ENCODE measurements at regions not wholly inside any gene's neighbourhood (a gene's known extent, or its start where the extent isn't known, plus 50 kb on each side); places are given as distances from the start of the nearest gene placed in this dataset.
A peak's percentile ranks its signal among the peaks of the same experiment; 100 is the strongest.

DNA sequence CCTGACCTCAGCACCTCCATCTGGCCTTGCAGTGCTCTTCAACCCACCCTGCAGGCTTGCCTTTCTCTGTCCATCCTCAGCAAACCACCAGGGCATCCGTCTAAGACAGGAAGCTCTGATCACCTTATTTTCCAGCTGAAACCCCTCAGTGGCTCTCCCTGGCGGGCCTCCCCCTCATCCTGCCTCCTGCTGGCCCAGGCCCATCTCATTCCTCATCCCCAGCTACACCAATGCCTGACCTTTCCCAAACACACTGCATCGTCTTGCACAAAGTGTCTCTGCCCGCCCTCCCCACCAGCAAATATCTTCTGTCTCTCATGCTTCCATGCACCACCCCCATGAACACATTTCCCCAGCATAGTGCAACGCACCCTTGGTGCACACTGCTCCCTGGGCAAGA, 205.0 kb downstream of the TOMM20 start:
- Histone ChIP-seq H3K9me3 (ENCODE audit: control insufficient read depth in 2 of 3, low read length in 3 of 3) (no peaks in the 10 kb centered on the region), H3K27ac (ENCODE audit: low read depth, low read length) (no peak overlapping the region), H3K36me3 (ENCODE audit: control insufficient read depth in 2 of 3, insufficient read depth in 3 of 3, low read length in 3 of 3) (no peaks in the 10 kb centered on the region), H3K27me3 (ENCODE audit: control insufficient read depth in 2 of 2, insufficient read depth in 2 of 2, low read length in 2 of 2) (no peaks in the 10 kb centered on the region), H3K4me3 (ENCODE audit: low read length) (no peak overlapping the region), H3K4me1 (ENCODE audit: control insufficient read depth in 2 of 2, insufficient read depth in 2 of 2, low read length in 2 of 2) (peaks cover 26 to 31% of the 10 kb centered on the region in 2 donors)
- no peak for DNase-seq
- H3K4me1 Mint-ChIP-seq, result peaks cover 35 to 53% (median 40%) of the 10 kb centered on the region in 7 donors
- intact Hi-C loops (cut with micrococcal nuclease), result no loop called here
- peak overlapping the region in 3 of 9 donors; percentile 14 to 52 (median 14) for H3K27ac Mint-ChIP-seq
- H3K36me3 Mint-ChIP-seq, result peaks cover 0 to 22% (median 0%) of the 10 kb centered on the region in 5 donors
- ChIA-PET POLR2A (no interaction called here), CTCF (no interaction called here)
- H3K27me3 Mint-ChIP-seq, result no peaks in the 10 kb centered on the region
- H3K9me3 Mint-ChIP-seq, result peaks cover 0 to 8% (median 0%) of the 10 kb centered on the region in 11 donors
- no peak for ATAC-seq
- H3K4me3 Mint-ChIP-seq, result no peak overlapping the region

DNA sequence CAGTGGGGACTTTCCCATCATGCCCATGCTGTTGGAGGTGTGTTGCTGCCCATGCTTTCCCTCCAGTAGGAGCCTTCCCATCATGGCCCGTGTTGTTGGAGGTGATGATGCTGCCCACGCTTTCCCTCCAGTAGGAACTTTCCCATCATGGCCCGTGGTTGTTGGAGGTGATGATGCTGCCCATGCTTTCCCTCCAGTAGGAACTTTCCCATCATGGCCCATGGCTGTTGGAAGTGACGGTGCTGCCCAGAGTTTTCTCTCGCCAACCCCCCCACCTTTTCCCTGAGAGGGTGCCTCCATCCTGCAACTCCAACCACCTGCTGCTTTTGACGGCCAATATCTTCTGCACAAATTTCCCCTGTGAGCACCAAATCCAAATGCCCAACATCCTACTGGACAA, 205.7 kb downstream of the TOMM20 start:
- CTCF ChIA-PET, result no interaction called here
- Mint-ChIP-seq H3K36me3 (peaks cover 0 to 22% (median 0%) of the 10 kb centered on the region in 5 donors), H3K4me1 (peaks cover 32 to 48% (median 33%) of the 10 kb centered on the region in 7 donors), H3K27me3 (no peaks in the 10 kb centered on the region), H3K9me3 (peaks cover 0 to 8% (median 0%) of the 10 kb centered on the region in 11 donors), H3K4me3 (no peak overlapping the region), H3K27ac (peak overlapping the region in 1 of 9 donors; percentile 14)
- no peaks in the 10 kb centered on the region for H3K36me3 ChIP-seq (ENCODE audit: control insufficient read depth in 2 of 3, insufficient read depth in 3 of 3, low read length in 3 of 3)
- ATAC-seq (no peak), DNase-seq (no peak)
- H3K27ac ChIP-seq (ENCODE audit: low read depth, low read length), result no peak overlapping the region
- H3K4me3 ChIP-seq (ENCODE audit: low read length), result no peak overlapping the region
- H3K9me3 ChIP-seq (ENCODE audit: control insufficient read depth in 2 of 3, low read length in 3 of 3), result no peaks in the 10 kb centered on the region
- POLR2A ChIA-PET, result no interaction called here
- peaks cover 24 to 26% of the 10 kb centered on the region in 2 donors for H3K4me1 ChIP-seq (ENCODE audit: control insufficient read depth in 2 of 2, insufficient read depth in 2 of 2, low read length in 2 of 2)
- intact Hi-C loops (cut with micrococcal nuclease), result no loop called here
- no peaks in the 10 kb centered on the region for H3K27me3 ChIP-seq (ENCODE audit: control insufficient read depth in 2 of 2, insufficient read depth in 2 of 2, low read length in 2 of 2)

- DNase-seq, result no peak
- no peaks in the 10 kb centered on the region for H3K36me3 ChIP-seq (ENCODE audit: control insufficient read depth in 2 of 3, insufficient read depth in 3 of 3, low read length in 3 of 3)
- ChIA-PET CTCF (no interaction called here), POLR2A (no interaction called here)
- H3K4me3 Mint-ChIP-seq, result no peak overlapping the region
- H3K9me3 ChIP-seq (ENCODE audit: control insufficient read depth in 2 of 3, low read length in 3 of 3), result no peaks in the 10 kb centered on the region
- no peak overlapping the region for H3K4me3 ChIP-seq (ENCODE audit: low read length)
- peaks cover 0 to 8% (median 0%) of the 10 kb centered on the region in 11 donors for H3K9me3 Mint-ChIP-seq
- intact Hi-C loops (cut with micrococcal nuclease), result no loop called here
- peaks cover 17 to 36% (median 19%) of the 10 kb centered on the region in 7 donors for H3K4me1 Mint-ChIP-seq
- H3K27me3 Mint-ChIP-seq, result no peaks in the 10 kb centered on the region
- no peak for ATAC-seq
- H3K27ac Mint-ChIP-seq, result no peak overlapping the region
- peaks cover 0 to 22% (median 0%) of the 10 kb centered on the region in 5 donors for H3K36me3 Mint-ChIP-seq
- H3K27ac ChIP-seq (ENCODE audit: low read depth, low read length), result no peak overlapping the region
- H3K27me3 ChIP-seq (ENCODE audit: control insufficient read depth in 2 of 2, insufficient read depth in 2 of 2, low read length in 2 of 2), result no peaks in the 10 kb centered on the region
- H3K4me1 ChIP-seq (ENCODE audit: control insufficient read depth in 2 of 2, insufficient read depth in 2 of 2, low read length in 2 of 2), result peaks cover 9 to 12% of the 10 kb centered on the region in 2 donors
Measured at GRCh38 chr1:234921266-234922062, 207.2 kb downstream of the TOMM20 start.

- peaks cover 0 to 8% (median 0%) of the 10 kb centered on the region in 11 donors for H3K9me3 Mint-ChIP-seq
- no peak overlapping the region for H3K27ac Mint-ChIP-seq
- Histone ChIP-seq H3K36me3 (ENCODE audit: control insufficient read depth in 2 of 3, insufficient read depth in 3 of 3, low read length in 3 of 3) (no peaks in the 10 kb centered on the region), H3K9me3 (ENCODE audit: control insufficient read depth in 2 of 3, low read length in 3 of 3) (no peaks in the 10 kb centered on the region), H3K27ac (ENCODE audit: low read depth, low read length) (no peak overlapping the region), H3K4me1 (ENCODE audit: control insufficient read depth in 2 of 2, insufficient read depth in 2 of 2, low read length in 2 of 2) (peaks cover 2 to 5% of the 10 kb centered on the region in 2 donors), H3K4me3 (ENCODE audit: low read length) (no peak overlapping the region), H3K27me3 (ENCODE audit: control insufficient read depth in 2 of 2, insufficient read depth in 2 of 2, low read length in 2 of 2) (no peaks in the 10 kb centered on the region)
- intact Hi-C loops (cut with micrococcal nuclease), result no loop called here
- ATAC-seq, result no peak
- DNase-seq, result no peak
- H3K4me1 Mint-ChIP-seq, result peaks cover 10 to 29% (median 12%) of the 10 kb centered on the region in 7 donors
- H3K27me3 Mint-ChIP-seq, result no peaks in the 10 kb centered on the region
- peaks cover 0 to 22% (median 0%) of the 10 kb centered on the region in 5 donors for H3K36me3 Mint-ChIP-seq
- H3K4me3 Mint-ChIP-seq, result no peak overlapping the region
- ChIA-PET CTCF (no interaction called here), POLR2A (no interaction called here)
Measured at GRCh38 chr1:234920843-234921140, 207.8 kb downstream of the TOMM20 start.

DNA sequence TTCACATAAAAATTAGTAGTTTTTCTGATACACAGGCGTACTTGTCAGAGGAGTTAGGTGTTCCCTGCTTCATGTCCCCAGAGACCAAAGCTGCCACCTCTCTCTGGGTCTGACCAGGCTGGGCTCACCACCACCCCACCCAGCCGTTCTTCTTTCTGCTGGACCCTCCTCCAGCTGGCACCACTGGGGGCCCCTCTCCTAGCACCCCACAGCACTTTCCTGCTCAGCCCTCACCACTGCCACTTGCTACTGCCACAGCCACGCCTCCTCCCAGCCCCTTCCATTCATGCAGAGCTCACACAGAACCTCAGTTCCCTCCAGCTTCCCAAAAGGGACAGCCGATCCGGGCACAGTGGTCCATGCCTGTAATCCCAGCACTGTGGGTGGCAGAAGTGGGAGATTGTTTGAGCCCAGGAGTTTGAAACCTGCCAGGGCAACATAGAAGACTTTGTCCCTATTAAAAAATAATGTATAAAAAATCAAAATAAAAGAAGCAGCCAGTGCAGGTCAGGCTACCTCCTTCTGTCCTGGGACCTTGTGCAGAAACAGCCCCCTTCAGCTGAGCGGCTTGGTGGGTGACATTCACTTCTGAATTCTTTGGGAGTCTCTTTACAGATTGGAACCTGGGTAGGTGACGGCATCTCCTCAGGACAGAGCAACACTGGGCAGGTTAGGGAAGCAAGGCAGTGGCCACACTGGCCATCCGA, 208.3 kb downstream of the TOMM20 start:
- peaks cover 0 to 8% (median 0%) of the 10 kb centered on the region in 11 donors for H3K9me3 Mint-ChIP-seq
- H3K27me3 Mint-ChIP-seq, result no peaks in the 10 kb centered on the region
- no peaks in the 10 kb centered on the region for H3K36me3 ChIP-seq (ENCODE audit: control insufficient read depth in 2 of 3, insufficient read depth in 3 of 3, low read length in 3 of 3)
- H3K36me3 Mint-ChIP-seq, result peaks cover 0 to 22% (median 0%) of the 10 kb centered on the region in 5 donors
- H3K4me1 ChIP-seq (ENCODE audit: control insufficient read depth in 2 of 2, insufficient read depth in 2 of 2, low read length in 2 of 2), result peaks cover 0 to under 1% of the 10 kb centered on the region in 2 donors
- POLR2A ChIA-PET, result no interaction called here
- H3K4me3 ChIP-seq (ENCODE audit: low read length), result no peak overlapping the region
- no peak for ATAC-seq
- peak overlapping the region in 3 of 9 donors; percentile 19 to 51 (median 26) for H3K27ac Mint-ChIP-seq
- no peaks in the 10 kb centered on the region for H3K27me3 ChIP-seq (ENCODE audit: control insufficient read depth in 2 of 2, insufficient read depth in 2 of 2, low read length in 2 of 2)
- H3K27ac ChIP-seq (ENCODE audit: low read depth, low read length), result no peak overlapping the region
- CTCF ChIA-PET, result no interaction called here
- no peak overlapping the region for H3K4me3 Mint-ChIP-seq
- H3K9me3 ChIP-seq (ENCODE audit: control insufficient read depth in 2 of 3, low read length in 3 of 3), result no peaks in the 10 kb centered on the region
- no peak for DNase-seq
- H3K4me1 Mint-ChIP-seq, result peaks cover 6 to 28% (median 11%) of the 10 kb centered on the region in 7 donors
- intact Hi-C loops (cut with micrococcal nuclease), result no loop called here

GRCh38 chr1:234918961-234919761, 209.5 kb downstream of the TOMM20 start:
- Histone ChIP-seq H3K27me3 (ENCODE audit: control insufficient read depth in 2 of 2, insufficient read depth in 2 of 2, low read length in 2 of 2) (no peaks in the 10 kb centered on the region), H3K4me3 (ENCODE audit: low read length) (no peak overlapping the region), H3K4me1 (ENCODE audit: control insufficient read depth in 2 of 2, insufficient read depth in 2 of 2, low read length in 2 of 2) (no peaks in the 10 kb centered on the region), H3K27ac (ENCODE audit: low read depth, low read length) (no peak overlapping the region), H3K9me3 (ENCODE audit: control insufficient read depth in 2 of 3, low read length in 3 of 3) (no peaks in the 10 kb centered on the region), H3K36me3 (ENCODE audit: control insufficient read depth in 2 of 3, insufficient read depth in 3 of 3, low read length in 3 of 3) (no peaks in the 10 kb centered on the region)
- ATAC-seq, result no peak
- peaks cover 0 to 20% (median 0%) of the 10 kb centered on the region in 5 donors for H3K36me3 Mint-ChIP-seq
- H3K9me3 Mint-ChIP-seq, result peaks cover 0 to 8% (median 0%) of the 10 kb centered on the region in 11 donors
- ChIA-PET CTCF (no interaction called here), POLR2A (no interaction called here)
- H3K27me3 Mint-ChIP-seq, result no peaks in the 10 kb centered on the region
- H3K27ac Mint-ChIP-seq, result peak overlapping the region in 2 of 9 donors; percentile 17 to 43
- DNase-seq, result no peak
- no peak overlapping the region for H3K4me3 Mint-ChIP-seq
- H3K4me1 Mint-ChIP-seq, result peaks cover 0 to 25% (median 4%) of the 10 kb centered on the region in 7 donors
- intact Hi-C loops (cut with micrococcal nuclease), result no loop called here
